Gastrocnemius medialis (tissue), 4 donors: ENCODE measurements at regions not wholly inside any gene's neighbourhood (a gene's known extent, or its start where the extent isn't known, plus 50 kb on each side); places are given as distances from the start of the nearest gene placed in this dataset.

Experiments
- ATAC-seq, 2 donors: fragments of 150-250 bp; one replicate each; pipeline ENCODE4 v1.9.1; 2016
- DNase-seq, 2 donors: peaks; one replicate each; pipeline ENCODE4 v3.0.0-alpha.2; 2019
- H3K27ac ChIP-seq, 4 donors: fragments of 200-600 bp; sonication (generic); 1 replicate in 1 of 4; 2 replicates in 3 of 4; pipeline ENCODE4 v1.5.1; 2016 to 2018; ENCODE audit warnings: mild to moderate bottlenecking in 2 of 4, moderate library complexity in 1 of 4
- H3K27me3 ChIP-seq, 3 donors: fragments of 200-600 bp; sonication (generic) in 2 of 3; 1 replicate in 1 of 3; 2 replicates in 2 of 3; pipeline versions ENCODE4 v1.5.1 to v1.6.0; 2016 to 2019; ENCODE audit warnings: mild to moderate bottlenecking in 1 of 3, moderate library complexity in 1 of 3
- H3K36me3 ChIP-seq, 2 donors: fragments of 200-600 bp; sonication (generic) in 1 of 2; one replicate each; pipeline ENCODE4 v1.5.1; 2017 to 2018
- H3K4me1 ChIP-seq, 2 donors: fragments of 200-600 bp; sonication (generic) in 1 of 2; one replicate each; pipeline ENCODE4 v1.5.1; 2016 to 2017; ENCODE audit warnings: mild to moderate bottlenecking in 2 of 2
- H3K4me3 ChIP-seq, 4 donors: fragments of 200-600 bp; sonication (generic) in 3 of 4; 1 replicate in 1 of 4; 2 replicates in 3 of 4; pipeline ENCODE4 v1.5.1; 2016 to 2019; ENCODE audit warnings: mild to moderate bottlenecking in 2 of 4
- H3K9me3 ChIP-seq, 3 donors: fragments of 200-600 bp; sonication (generic) in 2 of 3; 1 replicate in 1 of 3; 2 replicates in 2 of 3; pipeline ENCODE4 v1.5.1; 2016 to 2019
- CTCF ChIP-seq, 5 experiments: fragments of 450-650 bp in 3 of 5; fragments of 200-600 bp in 2 of 5; sonication (generic) in 2 of 5; IDR thresholded peaks in 4 of 5; conservative IDR thresholded peaks in 1 of 5; 1 replicate in 4 of 5; 2 replicates in 1 of 5; pipeline ENCODE4 v1.5.1; 2016 to 2019; ENCODE audit warnings: antibody characterized with exemption in 5 of 5, mild to moderate bottlenecking in 3 of 5, moderate library complexity in 3 of 5
- POLR2A ChIP-seq, 2 donors: fragments of 450-650 bp; IDR thresholded peaks; one replicate each; pipeline ENCODE4 v1.6.1; 2017; ENCODE audit warnings: antibody characterized with exemption in 2 of 2, mild to moderate bottlenecking in 2 of 2, moderate library complexity in 2 of 2
- in situ Hi-C, 4 donors: fragments of 200-750 bp; cut with MboI; loops; one replicate each; pipeline versions ENCODE4 v1.15.0 to v1.8.0; 2017; ENCODE audit warnings: low sequenced_read_pairs in 4 of 4
- intact Hi-C: fragments of 100-400 bp; cut with DNase I; formaldehyde crosslinking; loops from one replicate; pipeline ENCODE4 v1.15.1; 2023; ENCODE audit warnings: low total_unique reads

DNA sequence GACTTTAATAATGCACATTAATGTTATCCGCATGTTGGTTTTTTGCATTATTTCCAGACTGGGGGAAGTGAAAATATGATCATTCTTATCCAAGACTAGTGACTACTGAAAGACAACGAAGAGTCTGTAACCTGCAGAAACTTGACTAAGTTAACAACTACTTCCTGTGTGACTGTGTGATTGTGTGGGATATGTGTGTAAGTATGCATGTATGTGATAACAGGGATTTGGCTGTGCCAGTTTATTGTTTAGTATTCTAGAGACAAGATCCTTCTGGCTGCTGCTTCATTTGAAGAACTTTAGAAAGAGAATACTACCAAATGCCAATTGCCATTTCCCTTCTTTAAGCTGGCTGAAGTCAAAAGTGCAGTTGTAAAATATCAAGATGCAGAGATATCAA, 375.7 kb upstream of the PRR16 start:
- H3K36me3 ChIP-seq: no peaks in the 10 kb centered on the region
- no peak for ATAC-seq
- H3K9me3 ChIP-seq: no peaks in the 10 kb centered on the region
- TF ChIP-seq POLR2A (IDR thresholded peaks at IDR 0.05) (no peak), CTCF (IDR thresholded peaks at IDR 0.05 in 4 of 5, conservative IDR thresholded peaks at IDR 0.05 in 1 of 5) (no peak)
- no peak overlapping the region for H3K27ac ChIP-seq
- intact Hi-C loops (no loop called here), in situ Hi-C loops (no loop called here)
- H3K4me3 ChIP-seq: no peak overlapping the region
- H3K27me3 ChIP-seq: no peaks in the 10 kb centered on the region
- DNase-seq: no peak
- no peaks in the 10 kb centered on the region for H3K4me1 ChIP-seq

- TF ChIP-seq POLR2A (IDR thresholded peaks at IDR 0.05): no peak
- no peak for TF ChIP-seq CTCF (IDR thresholded peaks at IDR 0.05 in 4 of 5, conservative IDR thresholded peaks at IDR 0.05 in 1 of 5)
- H3K36me3 ChIP-seq: no peaks in the 10 kb centered on the region
- DNase-seq (no peak), ATAC-seq (no peak)
- no peaks in the 10 kb centered on the region for H3K27me3 ChIP-seq
- intact Hi-C loops (no loop called here), in situ Hi-C loops (no loop called here)
- no peaks in the 10 kb centered on the region for H3K9me3 ChIP-seq
- H3K27ac ChIP-seq: no peak overlapping the region
- H3K4me3 ChIP-seq: no peak overlapping the region
- H3K4me1 ChIP-seq: no peaks in the 10 kb centered on the region
Measured at GRCh38 chr5:120088836-120089235, 375.3 kb upstream of the PRR16 start.

GRCh38 chr5:120091376-120091948, 372.6 kb upstream of the PRR16 start:
- no peaks in the 10 kb centered on the region for H3K9me3 ChIP-seq
- H3K36me3 ChIP-seq: no peaks in the 10 kb centered on the region
- intact Hi-C loops (no loop called here), in situ Hi-C loops (no loop called here)
- TF ChIP-seq POLR2A (IDR thresholded peaks at IDR 0.05) (no peak), CTCF (IDR thresholded peaks at IDR 0.05 in 4 of 5, conservative IDR thresholded peaks at IDR 0.05 in 1 of 5) (no peak)
- no peak overlapping the region for H3K27ac ChIP-seq
- DNase-seq (no peak), ATAC-seq (no peak)
- H3K4me3 ChIP-seq: no peak overlapping the region
- peaks cover 2 to 10% of the 10 kb centered on the region in 2 donors for H3K4me1 ChIP-seq
- no peaks in the 10 kb centered on the region for H3K27me3 ChIP-seq

DNA sequence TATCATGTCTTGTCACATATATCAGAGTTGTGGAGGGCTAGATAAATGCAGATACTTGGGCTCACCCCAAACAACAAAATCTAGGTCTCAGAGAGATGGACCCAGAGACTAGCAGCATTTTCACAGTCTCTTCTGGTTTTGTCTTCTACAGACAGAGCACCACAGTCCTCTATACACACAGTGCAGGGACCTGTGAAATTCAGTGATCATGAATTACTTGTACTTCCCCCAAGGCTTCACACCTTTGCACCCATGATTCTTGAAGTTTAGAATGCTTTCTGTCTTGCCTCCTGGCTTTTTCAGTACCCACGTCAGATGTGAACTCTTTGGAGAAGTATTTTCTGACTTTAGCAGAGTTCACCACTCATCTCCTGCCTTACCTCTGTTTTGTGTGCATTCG, 371.5 kb upstream of the PRR16 start:
- Histone ChIP-seq H3K4me3 (no peak overlapping the region), H3K4me1 (peaks cover 2 to 13% of the 10 kb centered on the region in 2 donors), H3K27ac (no peak overlapping the region), H3K27me3 (no peaks in the 10 kb centered on the region), H3K9me3 (no peaks in the 10 kb centered on the region), H3K36me3 (no peaks in the 10 kb centered on the region)
- in situ Hi-C loops: no loop called here
- TF ChIP-seq CTCF (IDR thresholded peaks at IDR 0.05 in 4 of 5, conservative IDR thresholded peaks at IDR 0.05 in 1 of 5): no peak
- no peak for TF ChIP-seq POLR2A (IDR thresholded peaks at IDR 0.05)
- no peak for DNase-seq
- intact Hi-C loops: no loop called here
- ATAC-seq: no peak

DNA sequence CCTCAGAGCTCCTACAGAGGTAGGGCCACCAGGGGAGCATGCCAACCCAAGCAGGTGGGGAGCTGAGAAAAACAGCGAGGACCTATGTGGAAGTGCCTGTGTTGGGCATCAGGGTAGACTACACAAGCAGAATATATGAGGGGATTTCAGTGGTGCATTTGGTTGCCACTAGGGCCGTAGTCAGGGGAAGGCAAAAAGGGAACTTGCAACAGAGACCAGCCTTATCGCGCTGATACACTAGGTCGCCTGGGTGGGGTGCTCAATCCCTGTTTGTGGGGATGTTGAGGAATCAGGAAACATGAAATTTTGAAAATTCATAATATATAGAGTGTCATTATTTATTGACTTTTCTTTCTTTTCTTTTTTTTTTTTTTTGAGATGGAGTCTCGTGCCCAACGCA, 370.9 kb upstream of the PRR16 start:
- in situ Hi-C loops: no loop called here
- Histone ChIP-seq H3K27me3 (no peaks in the 10 kb centered on the region), H3K36me3 (no peaks in the 10 kb centered on the region), H3K4me3 (no peak overlapping the region), H3K4me1 (peaks cover 2 to 13% of the 10 kb centered on the region in 2 donors), H3K27ac (no peak overlapping the region), H3K9me3 (no peaks in the 10 kb centered on the region)
- DNase-seq (no peak), ATAC-seq (no peak)
- TF ChIP-seq POLR2A (IDR thresholded peaks at IDR 0.05): no peak
- no peak for TF ChIP-seq CTCF (IDR thresholded peaks at IDR 0.05 in 4 of 5, conservative IDR thresholded peaks at IDR 0.05 in 1 of 5)
- intact Hi-C loops: no loop called here
